ENCODE measurements at regions not wholly inside any gene's neighbourhood (a gene's known extent, or its start where the extent isn't known, plus 50 kb on each side); places are given as distances from the start of the nearest gene placed in this dataset.

- no peak for DNase-seq (ENCODE audit: low read depth)
- no peak overlapping the region for H3K4me3 ChIP-seq (ENCODE audit: control insufficient read depth, low read depth, low read length)
- TF ChIP-seq CTCF (IDR thresholded peaks at IDR 0.05; ENCODE audit: control insufficient read depth, insufficient read depth, low read depth, low read length, missing control alignments), result no peak
Measured at GRCh38 chr14:36048667-36049066, 127.9 kb downstream of the PTCSC3 start.

GRCh38 chr14:36047912-36048311, 128.6 kb downstream of the PTCSC3 start:
- TF ChIP-seq CTCF (IDR thresholded peaks at IDR 0.05; ENCODE audit: control insufficient read depth, insufficient read depth, low read depth, low read length, missing control alignments), result no peak
- no peak for DNase-seq (ENCODE audit: low read depth)
- no peak overlapping the region for H3K4me3 ChIP-seq (ENCODE audit: control insufficient read depth, low read depth, low read length)

GRCh38 chr14:36035675-36036074, 140.8 kb downstream of the PTCSC3 start:
- no peak for DNase-seq (ENCODE audit: low read depth)
- TF ChIP-seq CTCF (IDR thresholded peaks at IDR 0.05; ENCODE audit: control insufficient read depth, insufficient read depth, low read depth, low read length, missing control alignments), result no peak
- no peak overlapping the region for H3K4me3 ChIP-seq (ENCODE audit: control insufficient read depth, low read depth, low read length)

- DNase-seq (ENCODE audit: low read depth), result no peak
- H3K4me3 ChIP-seq (ENCODE audit: control insufficient read depth, low read depth, low read length), result no peak overlapping the region
- TF ChIP-seq CTCF (IDR thresholded peaks at IDR 0.05; ENCODE audit: control insufficient read depth, insufficient read depth, low read depth, low read length, missing control alignments), result no peak
Measured at GRCh38 chr14:36028665-36029064, 147.9 kb downstream of the PTCSC3 start.

GRCh38 chr14:36028218-36028617, 148.3 kb downstream of the PTCSC3 start:
- no peak for TF ChIP-seq CTCF (IDR thresholded peaks at IDR 0.05; ENCODE audit: control insufficient read depth, insufficient read depth, low read depth, low read length, missing control alignments)
- H3K4me3 ChIP-seq (ENCODE audit: control insufficient read depth, low read depth, low read length), result no peak overlapping the region
- no peak for DNase-seq (ENCODE audit: low read depth)

- no peak overlapping the region for H3K4me3 ChIP-seq (ENCODE audit: control insufficient read depth, low read depth, low read length)
- DNase-seq (ENCODE audit: low read depth), result no peak
- no peak for TF ChIP-seq CTCF (IDR thresholded peaks at IDR 0.05; ENCODE audit: control insufficient read depth, insufficient read depth, low read depth, low read length, missing control alignments)
Measured at GRCh38 chr14:36027354-36027753, 149.2 kb downstream of the PTCSC3 start.

Data from AG09309 (cell line).